HG02642 (cell line): ENCODE measurements at regions not wholly inside any gene's neighbourhood (a gene's known extent, or its start where the extent isn't known, plus 50 kb on each side); places are given as distances from the start of the nearest gene placed in this dataset.
"Not testable (repeated sequence)": the region's sequence is repeated elsewhere in the genome, so short reads cannot be mapped to it uniquely, and the experiment has no call there.

ENCODE experiments used
- ATAC-seq: cut with Tn5 transposase; IDR thresholded peaks from one replicate; pipeline ENCODE4 v1.9.1; 2021; ENCODE audit warnings: mild to moderate bottlenecking; ENCODE audit not compliant: unreplicated experiment, poor library complexity

DNA sequence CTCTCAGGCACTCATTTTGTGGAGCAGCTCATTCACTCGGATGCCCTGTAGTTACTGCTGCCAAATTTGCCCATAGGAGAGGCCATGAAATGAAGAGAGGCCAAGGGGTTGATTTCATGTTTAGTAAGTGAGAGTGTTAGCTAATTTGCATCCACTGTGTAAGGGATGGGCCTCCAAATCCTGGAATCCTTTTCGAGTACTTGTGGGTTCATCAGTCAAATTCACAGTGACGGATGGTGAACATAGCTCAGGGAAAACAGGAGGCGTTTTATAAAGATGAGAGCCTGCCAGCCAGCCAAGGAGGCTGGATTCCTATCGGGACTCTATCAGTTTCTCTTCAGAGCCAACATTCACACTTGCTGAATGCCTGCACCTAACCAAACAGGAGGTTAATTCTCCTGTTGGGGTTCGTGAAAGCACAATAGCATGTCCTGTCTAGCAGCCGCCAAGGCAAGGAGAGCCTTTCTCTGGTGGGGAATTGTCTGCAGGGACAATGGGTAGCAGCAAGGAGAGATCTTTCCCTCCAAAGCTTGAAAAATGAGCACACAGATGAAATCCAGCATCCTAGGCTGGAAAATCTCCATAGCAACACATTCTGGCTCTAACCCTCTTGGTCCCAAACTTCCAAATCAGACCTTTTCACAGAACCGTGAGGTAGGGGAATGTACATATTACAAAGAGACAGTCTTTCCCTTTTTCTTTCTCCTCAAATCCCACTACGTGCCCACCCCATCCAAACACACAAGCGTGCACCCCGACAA lies 231.4 kb upstream of the ECI2 start:
- no peak for ATAC-seq

DNA sequence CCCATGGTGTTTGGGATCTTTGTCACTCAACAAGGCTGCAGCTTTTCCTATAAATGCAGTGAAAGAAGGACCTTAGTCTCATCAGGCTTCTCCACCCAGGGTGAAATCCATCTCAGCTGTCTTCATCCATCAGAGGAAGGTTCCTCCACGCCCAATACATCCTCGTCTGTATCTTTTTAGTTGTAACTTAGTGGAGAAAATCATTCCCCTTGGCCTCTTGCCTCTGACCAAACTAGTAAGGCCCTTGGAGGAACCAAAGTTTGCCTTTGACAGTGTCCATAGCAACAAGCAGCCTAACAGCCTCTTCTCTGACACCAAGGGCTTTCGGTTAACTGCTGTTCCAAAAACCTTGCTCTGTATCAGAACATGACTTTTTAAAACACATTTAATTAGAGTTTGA lies 230.3 kb upstream of the ECI2 start:
- no peak for ATAC-seq

DNA sequence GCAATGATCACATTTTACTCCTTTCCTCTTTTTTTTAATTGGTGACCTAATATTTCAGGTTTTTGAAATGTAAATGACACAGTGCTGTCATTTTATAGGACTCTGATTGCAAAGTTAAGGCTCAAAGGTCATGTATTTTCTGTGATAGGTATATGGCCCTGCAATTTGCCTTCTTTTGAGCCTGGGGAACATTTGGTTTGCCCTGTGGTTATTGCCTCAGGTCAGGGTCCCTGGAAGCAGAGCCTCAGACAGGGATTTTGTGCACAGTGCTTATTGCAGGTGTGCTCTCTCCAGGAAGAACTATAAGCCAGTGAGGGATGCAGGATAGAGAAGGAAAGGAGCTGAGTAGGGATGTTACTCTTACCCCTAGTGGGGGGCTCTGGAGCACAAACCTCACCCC lies 229.3 kb upstream of the ECI2 start:
- no peak for ATAC-seq

DNA sequence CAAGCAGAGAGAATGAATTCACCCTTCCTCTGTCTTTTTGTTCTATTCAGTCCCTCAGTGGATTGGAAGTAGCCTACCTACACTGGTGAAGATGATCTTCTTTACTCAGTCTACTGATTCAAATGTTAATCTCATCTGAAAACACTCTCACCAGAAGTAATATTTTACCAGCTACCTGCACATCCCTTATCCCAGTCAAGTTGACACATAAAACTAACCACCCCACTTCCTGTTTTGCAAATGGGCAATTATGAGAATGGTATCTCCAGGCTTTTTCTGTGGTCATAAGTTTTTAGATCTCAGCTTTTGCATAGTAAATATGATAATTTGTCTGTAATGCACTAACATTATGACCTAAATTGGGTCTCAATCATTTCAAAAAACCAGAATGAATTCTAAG lies 228.8 kb upstream of the ECI2 start:
- ATAC-seq = no peak

DNA sequence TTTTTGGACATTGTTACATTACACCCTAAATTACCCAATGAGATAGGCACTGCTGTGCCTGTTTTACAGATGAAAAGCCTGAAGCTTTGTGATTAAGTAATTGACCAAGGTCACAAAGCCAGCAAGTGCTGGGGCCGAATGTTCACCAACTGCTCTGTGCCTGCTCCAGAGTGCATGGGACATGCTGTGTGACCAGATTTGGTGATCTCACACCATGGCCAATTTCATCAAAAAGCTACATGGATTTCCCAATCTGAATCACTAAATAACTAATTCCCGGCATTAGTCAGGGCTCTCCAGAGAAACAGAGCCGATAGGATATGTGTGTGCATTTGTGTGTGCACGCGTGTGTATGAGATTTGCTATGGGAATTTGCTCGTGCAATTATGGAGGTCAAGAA lies 228.3 kb upstream of the ECI2 start:
- ATAC-seq = no peak

DNA sequence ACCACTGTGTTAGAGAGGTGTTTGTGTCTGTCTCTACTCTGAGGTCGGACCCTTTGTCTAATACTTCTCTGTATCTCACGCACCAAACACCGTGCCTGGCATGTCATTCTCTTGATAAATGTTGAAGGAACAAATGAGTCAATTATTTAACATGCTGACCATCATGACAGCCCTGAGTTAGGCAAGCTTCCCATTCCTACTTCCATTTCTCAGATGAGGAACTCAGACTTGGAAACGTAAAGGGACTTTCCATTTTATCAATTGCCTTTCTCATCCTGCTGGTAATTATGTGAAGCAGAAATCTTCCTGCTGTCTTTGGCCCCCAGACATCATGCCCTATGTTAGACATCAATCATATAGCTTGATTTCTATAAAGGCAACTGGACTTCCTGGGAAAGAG lies 227.0 kb upstream of the ECI2 start:
- ATAC-seq = no peak

DNA sequence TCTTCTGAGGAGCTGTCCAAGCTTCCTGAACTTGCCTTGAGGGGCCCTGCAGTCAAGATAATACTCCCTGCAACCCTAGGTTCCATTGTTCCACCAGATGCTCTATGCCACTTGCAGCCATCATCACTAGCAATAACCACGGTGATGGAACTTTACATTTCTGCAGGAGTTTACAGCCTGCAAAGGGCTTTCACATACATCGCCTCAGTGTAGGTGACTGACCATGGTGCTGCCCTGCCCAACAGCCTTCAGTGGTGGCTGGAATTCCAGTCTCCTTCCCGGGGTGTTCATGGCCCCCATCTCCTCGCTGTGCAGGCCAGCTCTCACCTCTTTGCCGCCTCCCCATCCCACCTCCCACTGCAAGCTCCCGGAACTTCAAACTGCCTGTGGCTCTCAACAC lies 225.5 kb upstream of the ECI2 start:
- no peak for ATAC-seq

DNA sequence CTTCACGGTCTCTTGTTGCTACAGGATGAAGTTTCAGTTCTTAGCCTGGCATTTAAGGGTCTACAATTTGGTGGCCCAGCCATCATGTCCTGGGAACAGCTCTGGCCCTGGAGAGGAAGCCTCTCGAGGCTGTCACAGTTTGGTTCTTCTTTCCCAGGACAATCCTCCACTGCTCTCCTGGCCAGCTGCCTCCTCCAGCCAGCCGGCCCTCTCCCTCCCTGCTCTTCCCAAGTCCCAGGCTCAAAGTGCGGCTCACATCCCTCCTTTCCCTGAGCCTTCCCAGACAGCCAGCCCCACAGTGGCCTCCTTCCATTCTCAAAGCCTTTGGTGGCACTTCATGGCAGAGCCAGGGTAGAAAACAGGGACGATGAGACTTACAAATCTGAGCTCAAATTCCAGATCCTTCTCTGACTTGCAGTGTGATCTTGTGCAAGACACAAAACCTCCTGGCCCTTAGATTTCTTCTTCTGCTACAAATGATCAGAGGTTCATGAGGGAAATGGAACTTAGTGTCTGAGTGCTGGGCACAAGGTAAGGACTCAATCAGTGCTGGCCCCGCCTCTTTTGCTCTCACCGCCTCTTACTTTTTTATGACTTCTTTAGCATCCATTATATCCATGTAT lies 223.8 kb upstream of the ECI2 start:
- no peak for ATAC-seq

DNA sequence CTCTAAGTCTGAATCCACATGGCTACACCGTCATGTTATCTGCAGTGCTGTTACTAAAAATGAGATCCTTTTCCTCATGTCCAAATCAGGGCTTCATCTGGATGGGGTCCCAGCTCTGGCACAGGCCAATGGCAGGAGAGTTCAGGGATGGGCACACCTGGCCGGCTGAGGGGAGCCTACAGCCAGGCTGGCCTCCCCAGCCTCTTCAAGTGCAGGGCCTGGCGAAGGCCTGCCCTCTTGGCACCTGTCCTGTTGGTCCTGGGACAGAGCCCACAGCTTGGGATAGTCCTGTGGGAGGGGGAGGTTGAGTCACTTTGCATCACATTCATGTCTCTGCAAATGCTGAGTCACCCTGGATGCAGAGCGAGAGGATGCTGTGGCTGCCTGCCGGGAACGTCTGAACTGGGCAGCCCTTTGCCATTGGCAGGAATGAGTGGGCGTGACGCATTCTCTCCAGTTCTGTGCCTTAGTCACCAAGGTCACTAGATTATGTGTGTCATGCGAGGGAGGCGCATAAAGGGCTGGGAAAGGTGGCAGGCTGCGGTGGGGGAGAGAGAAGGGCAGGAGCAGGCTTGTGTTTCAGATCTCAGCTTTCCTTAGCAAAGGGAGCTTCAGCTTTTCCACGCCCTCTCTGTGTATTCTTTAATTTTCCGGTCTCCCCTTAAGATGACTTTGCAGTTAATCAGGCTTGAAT lies 223.2 kb upstream of the ECI2 start:
- no peak for ATAC-seq

DNA sequence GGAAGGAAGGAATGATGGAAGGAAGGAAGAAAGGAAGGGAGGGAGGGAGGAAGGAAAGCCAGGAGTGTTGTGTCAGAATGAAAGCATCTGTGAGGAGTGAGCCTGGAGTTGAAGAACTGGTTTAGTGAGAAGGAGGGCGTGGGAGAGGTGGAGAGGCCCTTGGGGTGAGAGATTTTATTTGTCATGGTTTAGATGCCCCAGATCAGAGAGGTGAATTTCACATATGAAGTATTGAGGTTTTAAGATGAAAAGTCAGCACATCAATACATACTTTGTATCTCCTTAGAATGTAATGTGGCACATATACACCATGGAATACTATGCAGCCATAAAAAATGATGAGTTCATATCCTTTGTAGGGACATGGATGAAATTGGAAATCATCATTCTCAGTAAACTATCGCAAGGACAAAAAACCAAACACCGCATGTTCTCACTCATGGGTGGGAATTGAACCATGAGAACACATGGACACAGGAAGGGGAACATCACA lies 222.3 kb upstream of the ECI2 start:
- not testable (repeated sequence) for ATAC-seq

DNA sequence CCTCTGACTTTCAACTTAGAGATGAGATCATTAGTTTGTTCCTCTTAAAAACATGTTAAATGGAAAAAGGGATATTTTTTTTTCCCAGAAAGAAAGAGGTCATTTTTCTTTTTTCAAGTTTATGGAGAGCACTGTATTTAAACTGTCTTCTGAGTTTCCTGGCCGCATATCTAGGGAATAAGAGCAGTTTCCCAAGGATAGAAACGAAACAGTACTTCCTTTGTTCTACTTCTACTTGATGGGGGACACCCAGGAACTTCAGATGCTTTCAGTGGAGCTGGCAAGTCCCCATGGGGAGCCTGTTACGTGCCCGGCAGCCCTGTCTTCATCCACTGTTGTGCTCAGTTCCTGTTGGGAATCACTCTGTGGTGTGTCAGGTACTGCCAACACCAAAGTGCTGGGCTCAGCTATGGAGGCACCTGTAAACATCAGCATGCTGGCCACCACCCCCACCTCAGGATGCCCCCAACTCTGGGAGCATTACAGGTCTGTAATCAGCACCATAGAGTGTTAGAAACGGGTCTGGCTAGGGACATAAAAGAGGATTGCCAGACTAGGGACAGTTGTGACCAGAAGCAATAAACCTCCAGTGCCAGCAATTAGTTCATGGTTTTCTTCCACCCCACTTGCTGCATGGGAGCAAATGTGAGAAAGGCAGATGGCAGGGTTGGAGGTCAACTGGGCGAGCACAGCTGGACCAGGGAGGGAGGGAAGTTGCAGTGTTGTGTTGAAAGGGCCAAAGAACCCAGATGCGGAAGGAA lies 221.7 kb upstream of the ECI2 start:
- ATAC-seq = no peak

DNA sequence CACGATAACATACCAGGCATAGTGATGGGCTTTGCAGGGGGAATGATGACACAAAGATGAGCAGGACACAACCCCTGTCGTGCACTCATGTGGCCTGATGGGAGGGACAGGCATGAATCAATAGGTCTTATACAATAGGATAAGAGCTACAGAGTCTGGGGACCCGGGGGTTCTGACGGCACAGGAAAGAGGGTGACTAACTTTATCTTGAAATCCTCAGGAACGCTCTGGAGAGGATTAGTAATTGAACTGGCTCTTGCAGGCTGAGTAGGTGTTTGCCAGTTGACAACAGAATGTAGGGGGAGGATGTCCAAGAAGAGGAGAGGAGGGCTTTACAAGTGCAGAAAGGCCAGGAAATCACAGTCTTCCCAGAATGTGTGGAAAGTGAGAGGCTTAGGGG lies 219.9 kb upstream of the ECI2 start:
- ATAC-seq = no peak

DNA sequence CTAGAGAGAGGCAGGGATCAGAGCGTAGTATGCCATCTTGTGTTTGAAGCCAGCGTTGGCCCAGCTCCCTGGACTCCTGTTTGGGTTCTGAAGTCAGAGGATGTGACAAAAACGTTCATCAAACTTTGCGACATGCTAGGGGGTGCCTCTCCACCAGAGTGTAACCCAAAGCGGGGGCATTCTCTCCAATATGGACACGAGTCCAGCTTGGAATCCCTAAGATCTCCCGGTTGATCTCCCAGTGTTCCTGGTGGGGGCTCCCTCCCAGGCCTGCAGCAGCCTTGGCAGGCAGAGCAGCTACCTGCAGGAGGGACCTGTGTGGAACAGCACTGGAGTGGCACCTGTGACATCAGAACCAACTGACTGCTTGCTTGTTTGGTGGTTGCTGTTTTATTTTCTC lies 218.8 kb upstream of the ECI2 start:
- no peak for ATAC-seq

DNA sequence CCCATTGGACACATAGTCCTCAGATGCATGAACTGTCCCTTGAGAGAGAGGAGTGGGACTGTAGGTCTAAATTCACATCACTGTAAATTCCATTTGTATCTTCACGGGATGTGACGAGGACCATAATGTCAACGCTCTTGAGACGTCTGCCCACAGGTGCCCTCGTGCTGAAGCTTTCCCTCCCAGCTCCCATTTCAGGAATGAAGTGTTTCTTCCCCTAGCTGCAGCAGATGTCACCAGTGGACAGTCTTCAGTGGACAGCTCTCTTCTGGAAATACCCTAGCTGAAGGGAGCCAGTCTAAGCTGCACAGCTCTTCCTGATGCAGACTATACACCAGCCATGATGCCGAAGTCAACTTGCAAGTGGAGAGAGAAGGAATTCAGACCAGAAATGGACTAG lies 217.4 kb upstream of the ECI2 start:
- no peak for ATAC-seq

DNA sequence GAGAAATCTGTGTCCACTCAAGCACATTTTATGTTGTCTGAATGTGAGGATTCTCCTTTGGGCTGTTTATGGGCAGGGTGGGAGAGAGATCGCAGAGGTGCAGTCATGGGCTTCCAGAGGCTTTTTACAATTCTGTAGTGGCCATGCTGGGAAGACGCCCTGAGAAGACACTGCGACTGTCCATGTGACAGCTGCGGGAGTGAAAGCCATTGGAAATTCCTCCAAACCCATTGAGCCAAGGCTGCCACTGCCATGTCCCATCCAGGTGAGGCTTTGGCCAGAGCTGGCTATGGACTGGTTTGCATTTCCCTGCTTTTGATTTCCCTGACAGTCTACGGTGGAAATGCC lies 216.9 kb upstream of the ECI2 start:
- no peak for ATAC-seq

DNA sequence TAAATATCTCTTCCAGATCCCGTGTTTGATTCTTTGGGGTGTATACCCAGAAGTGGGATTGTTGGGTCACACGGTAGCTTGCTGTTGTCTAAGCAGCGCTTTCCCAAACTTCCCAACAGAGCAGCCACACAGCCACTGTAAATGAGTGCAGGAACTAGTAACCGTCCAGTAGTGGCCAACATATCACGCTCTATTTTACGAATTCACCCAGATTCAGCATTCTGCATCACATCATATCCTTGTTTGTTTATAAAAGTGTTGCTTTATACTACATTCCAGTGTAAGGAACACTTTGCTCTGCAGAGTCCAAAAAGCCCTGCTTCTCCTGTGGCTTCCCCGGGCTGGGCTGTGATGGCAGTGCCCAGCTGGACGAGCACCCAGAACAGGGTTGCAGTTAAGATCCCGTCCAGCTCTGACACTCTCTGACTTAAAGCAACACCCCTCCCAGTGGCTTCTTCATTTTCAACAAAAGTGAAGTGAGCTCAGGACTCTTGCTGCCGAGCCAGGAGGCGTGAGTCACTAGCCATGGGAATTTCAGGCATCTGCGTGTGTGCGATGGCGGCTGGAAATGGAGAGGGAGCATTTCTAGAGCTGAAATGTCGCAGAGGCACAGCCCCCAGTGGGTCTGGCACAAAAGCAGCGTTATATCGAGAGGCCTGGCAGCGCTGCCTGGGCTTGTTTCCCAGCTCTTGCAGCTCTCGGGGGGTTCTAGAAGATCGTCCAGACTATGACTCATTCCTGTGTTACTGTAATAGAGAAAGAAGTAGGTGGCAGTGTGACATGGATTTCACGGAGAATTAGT lies 216.3 kb upstream of the ECI2 start:
- no peak for ATAC-seq

DNA sequence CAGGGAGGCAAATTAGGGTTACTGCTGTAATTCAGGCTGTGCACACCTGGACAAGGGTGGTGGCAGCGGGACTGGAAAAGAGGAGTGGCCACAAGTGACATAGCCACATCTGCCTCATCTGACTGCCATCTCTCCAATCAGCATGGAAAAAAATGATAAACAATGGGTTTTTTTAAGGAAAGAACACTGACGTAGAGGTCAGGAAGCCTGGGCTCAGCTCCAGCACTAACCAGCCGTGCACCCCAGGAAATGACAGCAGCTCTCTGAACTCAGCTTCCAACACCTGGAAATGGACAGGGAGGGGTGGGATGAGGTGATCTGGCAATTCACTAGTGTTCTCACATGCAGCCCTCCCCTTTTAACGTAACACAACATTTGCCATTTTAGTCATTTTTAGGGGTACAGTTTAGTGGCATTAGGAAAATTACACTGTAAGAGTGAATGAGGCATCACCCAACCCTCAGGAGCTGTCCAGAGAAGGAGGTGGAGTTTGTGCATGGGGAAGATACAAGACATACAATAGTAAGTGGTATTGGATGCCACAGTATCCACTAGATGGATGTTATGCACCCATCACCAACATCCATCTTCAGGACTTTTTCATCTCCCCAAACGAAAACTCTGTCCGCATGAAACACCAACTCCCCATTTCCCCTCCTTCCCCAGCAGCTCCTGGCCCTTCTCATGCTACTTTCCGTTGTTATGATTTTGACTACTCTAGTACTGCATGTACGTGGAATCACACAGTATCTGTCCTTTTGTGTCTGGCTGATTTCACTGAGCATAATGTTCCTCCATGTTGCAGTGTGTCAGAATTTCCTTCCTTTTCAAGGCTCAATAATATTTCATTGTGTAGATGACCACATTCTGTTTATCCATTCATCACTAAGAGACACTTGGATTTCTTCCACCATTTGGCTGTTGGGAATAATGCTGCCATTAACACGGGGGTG lies 215.5 kb upstream of the ECI2 start:
- no peak for ATAC-seq

DNA sequence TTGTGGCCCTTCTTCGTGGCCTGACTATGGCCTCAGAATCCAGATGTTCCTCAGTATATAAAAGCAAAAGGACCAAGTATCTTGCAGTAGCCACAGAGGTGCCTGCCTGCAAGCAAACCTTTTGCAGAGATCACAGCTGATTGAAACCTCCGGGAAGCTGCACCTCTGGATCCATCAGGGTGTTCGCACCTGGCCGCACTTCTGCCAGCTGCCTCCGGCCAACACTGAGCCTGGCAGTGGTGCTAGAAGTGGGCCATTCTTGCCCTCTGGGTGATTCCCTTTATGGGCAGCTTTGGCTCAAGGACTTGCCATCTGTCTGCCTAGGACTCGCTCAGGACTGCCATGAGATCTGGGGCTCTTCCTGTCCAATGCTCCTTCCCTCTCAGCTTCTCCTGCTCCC lies 214.6 kb upstream of the ECI2 start:
- no peak for ATAC-seq

DNA sequence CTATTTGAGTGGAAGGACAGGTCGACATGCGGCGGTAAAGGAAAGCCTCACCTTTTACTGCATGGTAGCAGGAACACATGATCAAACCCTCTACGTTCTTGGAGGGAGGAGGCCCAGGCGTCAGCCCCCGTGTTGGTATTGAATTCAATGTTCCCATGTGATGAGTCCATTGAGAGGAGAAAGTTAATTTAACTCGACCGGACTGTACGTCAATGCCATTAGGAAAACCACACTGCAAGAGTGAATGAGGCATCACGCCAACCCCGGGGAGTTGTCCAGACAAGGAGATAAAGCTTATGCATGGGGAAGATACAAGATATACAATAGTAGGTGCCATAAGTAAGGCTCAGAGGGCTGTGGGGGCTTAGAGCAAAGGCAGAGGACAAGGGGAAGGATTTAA lies 213.9 kb upstream of the ECI2 start:
- ATAC-seq = no peak
